Suprapubic skin (tissue), 4 donors: ENCODE measurements at regions not wholly inside any gene's neighbourhood (a gene's known extent, or its start where the extent isn't known, plus 50 kb on each side); places are given as distances from the start of the nearest gene placed in this dataset.

Source experiments
- CTCF ChIP-seq, 2 donors: fragments of 200-600 bp in 1 of 2; fragments of 450-650 bp in 1 of 2; sonication (generic) in 1 of 2; IDR thresholded peaks; one replicate each; pipeline ENCODE4 v1.5.1; 2016 to 2019; ENCODE audit warnings: antibody characterized with exemption in 2 of 2, mild to moderate bottlenecking in 1 of 2, moderate library complexity in 1 of 2
- EP300 ChIP-seq: sonication (generic); formaldehyde crosslinking; IDR thresholded peaks from one replicate; pipeline ENCODE4 v1.6.1; 2017; ENCODE audit warnings: antibody characterized with exemption
- POLR2A ChIP-seq, 2 donors: fragments of 450-650 bp; IDR thresholded peaks; one replicate each; pipeline ENCODE4 v1.6.1; 2017; ENCODE audit warnings: antibody characterized with exemption in 2 of 2, mild to moderate bottlenecking in 2 of 2, moderate library complexity in 2 of 2
- POLR2AphosphoS5 ChIP-seq, 3 donors: sonication (generic); formaldehyde crosslinking; IDR thresholded peaks; one replicate each; pipeline ENCODE4 v1.6.1; 2017; ENCODE audit warnings: antibody characterized with exemption in 3 of 3

GRCh38 chr10:25084447-25084846 is 68.0 kb downstream of the THNSL1 start:
- no peak for TF ChIP-seq CTCF (IDR thresholded peaks at IDR 0.05)
- no peak for TF ChIP-seq POLR2AphosphoS5 (IDR thresholded peaks at IDR 0.05)
- no peak for TF ChIP-seq EP300
- no peak for TF ChIP-seq POLR2A (IDR thresholded peaks at IDR 0.05)
